ENCODE measurements at regions not wholly inside any gene's neighbourhood (a gene's known extent, or its start where the extent isn't known, plus 50 kb on each side); places are given as distances from the start of the nearest gene placed in this dataset.

DNA sequence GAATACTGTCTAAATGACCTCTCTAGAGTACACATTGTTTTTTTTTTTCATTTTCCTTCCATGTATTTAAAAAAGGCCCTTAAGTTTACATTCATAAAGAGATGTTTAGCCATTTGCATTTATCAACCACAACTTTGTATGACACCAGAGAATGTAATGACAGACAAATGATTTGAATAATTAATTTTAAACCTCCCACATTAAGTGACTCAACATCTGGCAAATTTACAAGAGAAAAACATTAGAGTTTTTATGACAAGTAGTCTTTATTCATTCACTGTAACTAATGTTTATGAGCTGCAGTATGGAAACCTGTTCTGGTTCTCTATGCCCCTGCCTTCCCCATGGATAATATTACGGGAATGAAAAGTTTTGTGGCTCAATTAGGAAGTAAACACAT, 1093.8 kb upstream of the CDH9 start:
- H3K4me2 ChIP-seq = no peak overlapping the region
- TF ChIP-seq RXRA (IDR thresholded peaks at IDR 0.05; ENCODE audit: borderline replicate concordance, low read depth) (no peak), RAD21 (IDR thresholded peaks at IDR 0.05; ENCODE audit: low read length) (no peak), TAF1 (IDR thresholded peaks at IDR 0.05; ENCODE audit: borderline replicate concordance, low read depth, low read length) (no peak), NFIC (IDR thresholded peaks at IDR 0.05; ENCODE audit: borderline replicate concordance) (no peak), REST (IDR thresholded peaks at IDR 0.05; ENCODE audit: low read depth, low read length) (no peak), POLR2AphosphoS5 (IDR thresholded peaks at IDR 0.05; ENCODE audit: low read depth, low read length) (no peak), USF1 (IDR thresholded peaks at IDR 0.05; ENCODE audit: borderline replicate concordance, low read depth) (no peak), CHD2 (IDR thresholded peaks at IDR 0.05; ENCODE audit: low read length, partially characterized antibody) (no peak), SIN3A (IDR thresholded peaks at IDR 0.05; ENCODE audit: borderline replicate concordance, low read depth, low read length) (no peak), JUND (IDR thresholded peaks at IDR 0.05) (no peak), USF2 (IDR thresholded peaks at IDR 0.05; ENCODE audit: borderline replicate concordance, low read depth, low read length) (no peak), ELF1 (IDR thresholded peaks at IDR 0.05) (no peak), GATA2 (CRISPR knock-in tag; IDR thresholded peaks at IDR 0.05) (no peak), YY1 (IDR thresholded peaks at IDR 0.05; ENCODE audit: low read depth) (no peak), FOSL2 (IDR thresholded peaks at IDR 0.05; ENCODE audit: borderline replicate concordance, low read depth) (no peak), FOXM1 (IDR thresholded peaks at IDR 0.05; ENCODE audit: low read depth) (no peak)
- TF ChIP-seq, protein P1, sequence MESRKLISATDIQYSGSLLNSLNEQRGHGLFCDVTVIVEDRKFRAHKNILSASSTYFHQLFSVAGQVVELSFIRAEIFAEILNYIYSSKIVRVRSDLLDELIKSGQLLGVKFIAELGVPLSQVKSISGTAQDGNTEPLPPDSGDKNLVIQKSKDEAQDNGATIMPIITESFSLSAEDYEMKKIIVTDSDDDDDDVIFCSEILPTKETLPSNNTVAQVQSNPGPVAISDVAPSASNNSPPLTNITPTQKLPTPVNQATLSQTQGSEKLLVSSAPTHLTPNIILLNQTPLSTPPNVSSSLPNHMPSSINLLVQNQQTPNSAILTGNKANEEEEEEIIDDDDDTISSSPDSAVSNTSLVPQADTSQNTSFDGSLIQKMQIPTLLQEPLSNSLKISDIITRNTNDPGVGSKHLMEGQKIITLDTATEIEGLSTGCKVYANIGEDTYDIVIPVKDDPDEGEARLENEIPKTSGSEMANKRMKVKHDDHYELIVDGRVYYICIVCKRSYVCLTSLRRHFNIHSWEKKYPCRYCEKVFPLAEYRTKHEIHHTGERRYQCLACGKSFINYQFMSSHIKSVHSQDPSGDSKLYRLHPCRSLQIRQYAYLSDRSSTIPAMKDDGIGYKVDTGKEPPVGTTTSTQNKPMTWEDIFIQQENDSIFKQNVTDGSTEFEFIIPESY (IDR thresholded peaks at IDR 0.05; ENCODE audit: borderline replicate concordance, low read depth) = no peak
- TF ChIP-seq, protein P2, sequence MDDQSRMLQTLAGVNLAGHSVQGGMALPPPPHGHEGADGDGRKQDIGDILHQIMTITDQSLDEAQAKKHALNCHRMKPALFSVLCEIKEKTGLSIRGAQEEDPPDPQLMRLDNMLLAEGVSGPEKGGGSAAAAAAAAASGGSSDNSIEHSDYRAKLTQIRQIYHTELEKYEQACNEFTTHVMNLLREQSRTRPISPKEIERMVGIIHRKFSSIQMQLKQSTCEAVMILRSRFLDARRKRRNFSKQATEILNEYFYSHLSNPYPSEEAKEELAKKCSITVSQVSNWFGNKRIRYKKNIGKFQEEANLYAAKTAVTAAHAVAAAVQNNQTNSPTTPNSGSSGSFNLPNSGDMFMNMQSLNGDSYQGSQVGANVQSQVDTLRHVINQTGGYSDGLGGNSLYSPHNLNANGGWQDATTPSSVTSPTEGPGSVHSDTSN (IDR thresholded peaks at IDR 0.05) = no peak
- TF ChIP-seq, protein P3, sequence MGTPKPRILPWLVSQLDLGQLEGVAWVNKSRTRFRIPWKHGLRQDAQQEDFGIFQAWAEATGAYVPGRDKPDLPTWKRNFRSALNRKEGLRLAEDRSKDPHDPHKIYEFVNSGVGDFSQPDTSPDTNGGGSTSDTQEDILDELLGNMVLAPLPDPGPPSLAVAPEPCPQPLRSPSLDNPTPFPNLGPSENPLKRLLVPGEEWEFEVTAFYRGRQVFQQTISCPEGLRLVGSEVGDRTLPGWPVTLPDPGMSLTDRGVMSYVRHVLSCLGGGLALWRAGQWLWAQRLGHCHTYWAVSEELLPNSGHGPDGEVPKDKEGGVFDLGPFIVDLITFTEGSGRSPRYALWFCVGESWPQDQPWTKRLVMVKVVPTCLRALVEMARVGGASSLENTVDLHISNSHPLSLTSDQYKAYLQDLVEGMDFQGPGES (IDR thresholded peaks at IDR 0.05; ENCODE audit: low read depth, low read length) = no peak
- H3K9me2 ChIP-seq = no peaks in the 10 kb centered on the region
- H3K4me1 ChIP-seq (ENCODE audit: control insufficient read depth in 1 of 2, insufficient read depth in 2 of 2, low read depth in 1 of 2, low read length in 1 of 2) = no peaks in the 10 kb centered on the region
- no peaks in the 10 kb centered on the region for H3K9me3 ChIP-seq
- H3K27me3 ChIP-seq (ENCODE audit: insufficient read depth) = no peaks in the 10 kb centered on the region
- DNase-seq = no peak
- no peaks in the 10 kb centered on the region for H3F3A ChIP-seq (replicated peaks; ENCODE audit: insufficient read depth)
- no peak overlapping the region for H2AFZ ChIP-seq (ENCODE audit: low read depth)
- ChIA-PET CTCF (no interaction called here), POLR2A (no interaction called here)
- H3K9ac ChIP-seq = no peak overlapping the region
- no peak overlapping the region for H3K4me3 ChIP-seq (ENCODE audit: low read depth in 2 of 2, low read length in 1 of 2)
- H3K27ac ChIP-seq (ENCODE audit: low read depth in 2 of 2, low read length in 1 of 2) = no peak overlapping the region
- H4K20me1 ChIP-seq (ENCODE audit: insufficient read depth) = no peaks in the 10 kb centered on the region
- no peaks in the 10 kb centered on the region for H3K36me3 ChIP-seq (replicated peaks in 1 of 2; ENCODE audit: control insufficient read depth in 1 of 2, insufficient read depth in 2 of 2, low read length in 1 of 2)
- no peaks in the 10 kb centered on the region for H3K79me2 ChIP-seq (ENCODE audit: insufficient read depth)
- WGBS (ENCODE audit: low lambda C conversion rate) = 0% methylated on average over 1 of the region's 1 CpG

Measured in SK-N-SH (cell line).